ENCODE measurements at regions not wholly inside any gene's neighbourhood (a gene's known extent, or its start where the extent isn't known, plus 50 kb on each side); places are given as distances from the start of the nearest gene placed in this dataset.

DNA sequence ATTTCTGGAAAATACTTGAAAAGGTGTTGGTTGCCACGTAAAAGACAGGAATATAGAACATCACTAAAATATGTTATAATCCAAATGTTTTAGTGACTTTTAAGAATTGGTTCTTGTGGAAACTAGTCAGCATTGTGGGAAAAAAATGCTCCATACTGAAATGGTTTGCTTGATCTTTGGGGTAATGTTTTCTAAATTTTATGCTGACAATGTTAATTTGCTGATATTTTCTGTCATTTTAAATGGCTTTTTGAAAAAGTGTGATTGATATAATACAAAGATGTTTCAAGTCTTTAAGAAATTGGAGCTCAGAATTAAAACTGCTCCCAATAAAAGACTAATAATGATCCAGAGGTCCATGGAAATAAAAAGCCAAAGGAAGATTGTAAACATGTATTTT lies 610.9 kb downstream of the ADGRL2 start:
- no peak for TF ChIP-seq EP300 (IDR thresholded peaks at IDR 0.05)
- TF ChIP-seq POLR2A (IDR thresholded peaks at IDR 0.05), result no peak
- TF ChIP-seq, protein P1, sequence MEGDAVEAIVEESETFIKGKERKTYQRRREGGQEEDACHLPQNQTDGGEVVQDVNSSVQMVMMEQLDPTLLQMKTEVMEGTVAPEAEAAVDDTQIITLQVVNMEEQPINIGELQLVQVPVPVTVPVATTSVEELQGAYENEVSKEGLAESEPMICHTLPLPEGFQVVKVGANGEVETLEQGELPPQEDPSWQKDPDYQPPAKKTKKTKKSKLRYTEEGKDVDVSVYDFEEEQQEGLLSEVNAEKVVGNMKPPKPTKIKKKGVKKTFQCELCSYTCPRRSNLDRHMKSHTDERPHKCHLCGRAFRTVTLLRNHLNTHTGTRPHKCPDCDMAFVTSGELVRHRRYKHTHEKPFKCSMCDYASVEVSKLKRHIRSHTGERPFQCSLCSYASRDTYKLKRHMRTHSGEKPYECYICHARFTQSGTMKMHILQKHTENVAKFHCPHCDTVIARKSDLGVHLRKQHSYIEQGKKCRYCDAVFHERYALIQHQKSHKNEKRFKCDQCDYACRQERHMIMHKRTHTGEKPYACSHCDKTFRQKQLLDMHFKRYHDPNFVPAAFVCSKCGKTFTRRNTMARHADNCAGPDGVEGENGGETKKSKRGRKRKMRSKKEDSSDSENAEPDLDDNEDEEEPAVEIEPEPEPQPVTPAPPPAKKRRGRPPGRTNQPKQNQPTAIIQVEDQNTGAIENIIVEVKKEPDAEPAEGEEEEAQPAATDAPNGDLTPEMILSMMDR (IDR thresholded peaks at IDR 0.05), result no peak
- no peak for TF ChIP-seq POLR2AphosphoS5 (IDR thresholded peaks at IDR 0.05)

Measured in stomach (tissue), 4 donors.